K562 (cell line): ENCODE measurements at regions not wholly inside any gene's neighbourhood (a gene's known extent, or its start where the extent isn't known, plus 50 kb on each side); places are given as distances from the start of the nearest gene placed in this dataset.

ENCODE experiments used
- ATAC-seq: fragments of 200-7000 bp; cut with Tn5 transposase; 3 replicates; pipeline ENCODE4 v1.9.1; 2020; ENCODE audit warnings: moderate library complexity
- BruUV-seq: library from RNA; stranded (reverse); fragments of 400-500 nt; replicated peaks from 2 replicates; lab custom pipeline; 2021; lab: Mats Ljungman, UMichigan
- CTCF ChIA-PET: fragments of 300-600 bp; formaldehyde crosslinking; extraction: SDS; loops from one replicate; lab custom pipeline; 2021; ENCODE audit warnings: low intra/inter-chr PET ratio; lab: Yijun Ruan, JAX
- POLR2A ChIA-PET: fragments of 300-600, 350-650 bp; sonication (Branson Sonifier 250); formaldehyde crosslinking; extraction: SDS; loops from one replicate; lab custom pipeline; 2021; ENCODE audit warnings: antibody characterized with exemption, inconsistent platforms; lab: Yijun Ruan, JAX
- DNase-seq, 4 experiments: peaks; one replicate each; pipeline versions ENCODE4 v3.0.0 to v3.0.0-alpha.2; 2011 to 2018; ENCODE audit warnings: low spot score in 3 of 4, mixed read lengths in 3 of 4; ENCODE audit errors: extremely low read depth in 1 of 4
- FAIRE-seq: peaks from 2 replicates; lab custom pipeline; 2011; peaks lifted over from hg19 to GRCh38; lab: Jason Lieb, UNC
- H2AFZ ChIP-seq: 2 replicates; pipeline ENCODE4 v1.6.0; 2011; ENCODE audit warnings: low read depth, low read length, control low read depth, inconsistent platforms
- H3K27ac ChIP-seq: fragments of 200-600 bp; 3 replicates; pipeline ENCODE4 v1.8.0; 2011; ENCODE audit warnings: low read depth, mild to moderate bottlenecking, control low read depth, inconsistent platforms, low read length, moderate library complexity, mixed read lengths; ENCODE audit errors: extremely low read depth
- H3K27me3 ChIP-seq, 2 experiments: fragments of 300-600 bp in 1 of 2; 2 replicates in 1 of 2; 3 replicates in 1 of 2; pipeline versions ENCODE4 v1.6.0 to v1.8.0; 2011; ENCODE audit warnings: inconsistent platforms in 2 of 2, low read length in 2 of 2, mild to moderate bottlenecking in 1 of 2, mixed read lengths in 1 of 2, moderate library complexity in 1 of 2; ENCODE audit not compliant: control insufficient read depth in 2 of 2, insufficient read depth in 2 of 2
- H3K36me3 ChIP-seq: fragments of 300-600 bp; 3 replicates; pipeline ENCODE4 v1.8.0; 2011; ENCODE audit warnings: mild to moderate bottlenecking, low read length, inconsistent platforms; ENCODE audit not compliant: control insufficient read depth, insufficient read depth
- H3K4me1 ChIP-seq, 2 experiments: fragments of 200-600 bp in 1 of 2; replicated peaks in 1 of 2; 2 replicates in 1 of 2; 3 replicates in 1 of 2; pipeline versions ENCODE4 v1.5.1 to v1.8.0; 2011; ENCODE audit warnings: inconsistent platforms in 2 of 2, low read length in 2 of 2, mild to moderate bottlenecking in 1 of 2, mixed read lengths in 1 of 2, moderate library complexity in 1 of 2; ENCODE audit not compliant: control insufficient read depth in 2 of 2, insufficient read depth in 2 of 2
- H3K4me2 ChIP-seq: 2 replicates; pipeline ENCODE4 v1.6.1; 2011; ENCODE audit warnings: low read length, control low read depth, inconsistent platforms, mixed read lengths; ENCODE audit not compliant: insufficient read depth
- H3K4me3 ChIP-seq: fragments of 200-600 bp; sonication (generic), shearing (Covaris generic); 2 replicates; pipeline ENCODE4 v1.5.1; 2016; ENCODE audit warnings: control low read depth, inconsistent platforms
- H3K79me2 ChIP-seq: fragments of 200-600 bp; 3 replicates; pipeline ENCODE4 v1.8.0; 2011; ENCODE audit warnings: low read length, inconsistent platforms; ENCODE audit not compliant: control insufficient read depth, insufficient read depth
- H3K9ac ChIP-seq, 2 experiments: 2 replicates each; pipeline versions ENCODE4 v1.6.0 to v1.6.1; 2011; ENCODE audit warnings: low read depth in 2 of 2, low read length in 2 of 2, control low read depth in 1 of 2, inconsistent platforms in 1 of 2, mild to moderate bottlenecking in 1 of 2, mixed read lengths in 1 of 2; ENCODE audit not compliant: insufficient read depth in 1 of 2
- H3K9me1 ChIP-seq: one replicate; pipeline ENCODE4 v1.6.0; 2011; ENCODE audit warnings: inconsistent platforms, mild to moderate bottlenecking, low read length, moderate library complexity; ENCODE audit not compliant: control insufficient read depth, insufficient read depth
- H3K9me3 ChIP-seq: replicated peaks from 2 replicates; pipeline ENCODE4 v1.5.1; 2011; ENCODE audit warnings: low read depth, low read length, inconsistent platforms; ENCODE audit not compliant: control insufficient read depth, insufficient read depth
- H4K20me1 ChIP-seq: replicated peaks from 2 replicates; pipeline ENCODE4 v1.6.1; 2011; ENCODE audit warnings: low read length, inconsistent platforms, mixed read lengths; ENCODE audit not compliant: control insufficient read depth, insufficient read depth
- CBX3 ChIP-seq, 2 experiments: IDR thresholded peaks; 1 replicate in 1 of 2; 2 replicates in 1 of 2; pipeline ENCODE4 v1.6.1; 2012; ENCODE audit warnings: inconsistent platforms in 2 of 2, low read length in 2 of 2, borderline replicate concordance in 1 of 2, control low read depth in 1 of 2
- CHD1 ChIP-seq: fragments of 200-600 bp; sonication (generic); IDR thresholded peaks from one replicate; pipeline ENCODE4 v1.6.1; 2012; ENCODE audit warnings: mild to moderate bottlenecking, moderate library complexity, low read length, inconsistent platforms
- CTBP1 ChIP-seq: fragments of 450-650 bp; IDR thresholded peaks from 2 replicates; pipeline ENCODE4 v1.6.1; 2016; ENCODE audit warnings: borderline replicate concordance
- ERF ChIP-seq: fragments of 450-650 bp; formaldehyde crosslinking; IDR thresholded peaks from 2 replicates; pipeline ENCODE4 v1.4.0; 2020; ENCODE audit warnings: mild to moderate bottlenecking, mixed read lengths
- HNRNPL ChIP-seq: fragments of 200-400 bp; formaldehyde crosslinking; IDR thresholded peaks from 2 replicates; pipeline ENCODE4 v1.6.1; 2017; ENCODE audit warnings: low read depth, mild to moderate bottlenecking, low read length
- MECOM ChIP-seq: fragments of 250-450 bp; sonication (Bioruptor Pico); IDR thresholded peaks from 2 replicates; pipeline ENCODE4 v1.8.0; 2022; ENCODE audit warnings: inconsistent platforms
- MTF1 ChIP-seq: fragments of 250-450 bp; sonication (Bioruptor Pico); IDR thresholded peaks from 2 replicates; pipeline ENCODE4 v1.9.0; 2021; ENCODE audit warnings: moderate library complexity, mild to moderate bottlenecking, inconsistent platforms, borderline replicate concordance
- PRMT5 ChIP-seq: sonication (generic); formaldehyde crosslinking; IDR thresholded peaks from 2 replicates; pipeline ENCODE4 v1.5.0; 2020; ENCODE audit warnings: missing genetic modification reagents
- RFX5 ChIP-seq: IDR thresholded peaks from 2 replicates; pipeline ENCODE4 v1.6.1; 2011; ENCODE audit warnings: low read depth, mild to moderate bottlenecking, improper control_type of control experiment, low read length
- TCFL5 ChIP-seq: fragments of 250-450 bp; sonication (Bioruptor Pico); conservative IDR thresholded peaks from 2 replicates; pipeline ENCODE4 v1.6.1; 2021; ENCODE audit warnings: mild to moderate bottlenecking, moderate library complexity, matching md5 sums
- WGBS: fragments of 100-300 bp; shearing (Covaris generic); methylation state at CpG from one replicate; pipeline ENCODE4 v1.1.6; 2016; ENCODE audit warnings: low coverage, mixed read lengths; ENCODE audit not compliant: insufficient coverage; ENCODE audit errors: missing lambda C conversion rate; 5-methylcytosine and 5-hydroxymethylcytosine counted together
- in situ Hi-C: fragments of 300-500 bp; cut with MboI; formaldehyde crosslinking; loops from 4 replicates; pipeline ENCODE4 v1.15.0; 2018; ENCODE audit warnings: inconsistent platforms, mixed read lengths
- intact Hi-C: fragments of 100-400 bp; cut with micrococcal nuclease; formaldehyde crosslinking; loops from 2 replicates; pipeline ENCODE4 v1.14.2; 2022
- TF ChIP-seq, protein P1 (sequence below): fragments of 200-400 bp; formaldehyde crosslinking; IDR thresholded peaks from 2 replicates; pipeline ENCODE4 v1.6.1; 2017; ENCODE audit warnings: mild to moderate bottlenecking, low read depth, low read length, moderate library complexity
- TF ChIP-seq, protein P2 (sequence below): fragments of 250-450 bp; sonication (Bioruptor Pico); IDR thresholded peaks from 2 replicates; pipeline ENCODE4 v1.9.0; 2021; ENCODE audit warnings: mild to moderate bottlenecking, inconsistent platforms
- TF ChIP-seq, protein P3 (sequence below), 2 experiments: fragments of 150-350 bp in 1 of 2; IDR thresholded peaks; 2 replicates each; pipeline ENCODE4 v1.6.1; 2012 to 2016; ENCODE audit warnings: low read depth in 2 of 2, low read length in 2 of 2, mild to moderate bottlenecking in 1 of 2, moderate library complexity in 1 of 2

DNA sequence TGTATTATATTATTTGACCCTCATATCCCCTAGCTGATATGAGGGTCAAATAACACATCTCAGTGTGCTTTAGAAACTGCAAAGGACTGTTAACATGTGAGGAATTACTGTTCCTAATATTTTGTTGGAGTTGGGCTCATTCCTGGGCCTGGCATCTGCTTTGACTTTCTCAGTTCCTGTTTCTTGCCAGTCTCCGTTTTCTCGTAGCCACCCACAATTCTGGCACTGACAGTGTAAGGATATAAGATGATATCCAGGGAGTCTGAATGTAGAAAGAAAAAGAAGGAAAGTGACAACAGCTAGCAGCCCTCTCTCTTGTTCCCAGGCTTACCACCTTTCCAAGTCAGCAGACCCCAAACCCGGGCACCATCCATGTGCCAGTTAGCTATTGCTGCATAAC, 54.4 kb upstream of the SCMH1 start (continued):
- TF ChIP-seq PRMT5 (no peak), RFX5 (no peak), MECOM (CRISPR knock-in tag) (no peak)
- TF ChIP-seq, protein P1, sequence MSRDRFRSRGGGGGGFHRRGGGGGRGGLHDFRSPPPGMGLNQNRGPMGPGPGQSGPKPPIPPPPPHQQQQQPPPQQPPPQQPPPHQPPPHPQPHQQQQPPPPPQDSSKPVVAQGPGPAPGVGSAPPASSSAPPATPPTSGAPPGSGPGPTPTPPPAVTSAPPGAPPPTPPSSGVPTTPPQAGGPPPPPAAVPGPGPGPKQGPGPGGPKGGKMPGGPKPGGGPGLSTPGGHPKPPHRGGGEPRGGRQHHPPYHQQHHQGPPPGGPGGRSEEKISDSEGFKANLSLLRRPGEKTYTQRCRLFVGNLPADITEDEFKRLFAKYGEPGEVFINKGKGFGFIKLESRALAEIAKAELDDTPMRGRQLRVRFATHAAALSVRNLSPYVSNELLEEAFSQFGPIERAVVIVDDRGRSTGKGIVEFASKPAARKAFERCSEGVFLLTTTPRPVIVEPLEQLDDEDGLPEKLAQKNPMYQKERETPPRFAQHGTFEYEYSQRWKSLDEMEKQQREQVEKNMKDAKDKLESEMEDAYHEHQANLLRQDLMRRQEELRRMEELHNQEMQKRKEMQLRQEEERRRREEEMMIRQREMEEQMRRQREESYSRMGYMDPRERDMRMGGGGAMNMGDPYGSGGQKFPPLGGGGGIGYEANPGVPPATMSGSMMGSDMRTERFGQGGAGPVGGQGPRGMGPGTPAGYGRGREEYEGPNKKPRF, result no peak

DNA sequence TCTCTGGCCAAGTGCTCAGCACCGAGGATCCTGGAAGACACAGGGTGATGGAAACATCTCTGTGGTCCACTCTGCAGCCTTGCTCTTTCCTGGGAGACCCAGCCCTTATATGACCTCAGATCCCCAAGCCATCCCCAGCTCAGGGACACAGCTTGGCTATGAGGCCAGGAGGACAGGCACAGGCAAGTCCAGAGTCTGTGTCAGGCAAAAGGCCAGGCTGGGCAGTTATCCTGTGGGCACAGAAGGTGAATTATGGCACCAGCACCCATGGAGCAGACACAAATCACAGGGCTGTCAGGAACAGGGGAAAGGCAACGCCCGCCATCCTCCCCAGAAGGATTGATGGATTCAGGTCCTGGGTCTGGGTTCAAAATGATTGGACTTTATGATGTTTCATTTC, 52.1 kb upstream of the SCMH1 start:
- no peak for FAIRE-seq
- Histone ChIP-seq H3K9me1 (no peaks in the 10 kb centered on the region), H3K4me3 (no peak overlapping the region), H3K4me2 (no peak overlapping the region), H3K4me1 (no peaks in the 10 kb centered on the region), H2AFZ (no peak overlapping the region), H3K9ac (no peak overlapping the region), H3K27ac (no peak overlapping the region), H4K20me1 (0 out of 2 replicates have a peak, but pooled peaks cover 5% of the 10 kb centered on the region), H3K9me3 (no peaks in the 10 kb centered on the region), H3K79me2 (no peaks in the 10 kb centered on the region), H3K27me3 (peaks cover 26 to 59% of the 10 kb centered on the region in 2 experiments; a peak in 4 of 5 replicates), H3K36me3 (no peaks in the 10 kb centered on the region)
- ATAC-seq, result no peak
- no TSS peak for BruUV-seq
- ChIA-PET CTCF (no interaction called here), POLR2A (no interaction called here)
- WGBS, result 0% methylated on average over 3 of the region's 3 CpGs
- intact Hi-C loops, result no loop called here
- in situ Hi-C loops, result no loop called here
- DNase-seq, result no peak
- TF ChIP-seq CHD1, result no peak
- TF ChIP-seq CTBP1, result no peak
- no peak for TF ChIP-seq CBX3 (IDR thresholded peaks at IDR 0.05; ENCODE audit: borderline replicate concordance in 1 of 2, low read length in 2 of 2)
- no peak for TF ChIP-seq MTF1
- no peak for TF ChIP-seq ERF
- TF ChIP-seq, protein P2, sequence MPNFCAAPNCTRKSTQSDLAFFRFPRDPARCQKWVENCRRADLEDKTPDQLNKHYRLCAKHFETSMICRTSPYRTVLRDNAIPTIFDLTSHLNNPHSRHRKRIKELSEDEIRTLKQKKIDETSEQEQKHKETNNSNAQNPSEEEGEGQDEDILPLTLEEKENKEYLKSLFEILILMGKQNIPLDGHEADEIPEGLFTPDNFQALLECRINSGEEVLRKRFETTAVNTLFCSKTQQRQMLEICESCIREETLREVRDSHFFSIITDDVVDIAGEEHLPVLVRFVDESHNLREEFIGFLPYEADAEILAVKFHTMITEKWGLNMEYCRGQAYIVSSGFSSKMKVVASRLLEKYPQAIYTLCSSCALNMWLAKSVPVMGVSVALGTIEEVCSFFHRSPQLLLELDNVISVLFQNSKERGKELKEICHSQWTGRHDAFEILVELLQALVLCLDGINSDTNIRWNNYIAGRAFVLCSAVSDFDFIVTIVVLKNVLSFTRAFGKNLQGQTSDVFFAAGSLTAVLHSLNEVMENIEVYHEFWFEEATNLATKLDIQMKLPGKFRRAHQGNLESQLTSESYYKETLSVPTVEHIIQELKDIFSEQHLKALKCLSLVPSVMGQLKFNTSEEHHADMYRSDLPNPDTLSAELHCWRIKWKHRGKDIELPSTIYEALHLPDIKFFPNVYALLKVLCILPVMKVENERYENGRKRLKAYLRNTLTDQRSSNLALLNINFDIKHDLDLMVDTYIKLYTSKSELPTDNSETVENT (CRISPR knock-in tag), result no peak
- no peak for TF ChIP-seq TCFL5 (CRISPR knock-in tag)
- no peak for TF ChIP-seq HNRNPL
- TF ChIP-seq, protein P3, sequence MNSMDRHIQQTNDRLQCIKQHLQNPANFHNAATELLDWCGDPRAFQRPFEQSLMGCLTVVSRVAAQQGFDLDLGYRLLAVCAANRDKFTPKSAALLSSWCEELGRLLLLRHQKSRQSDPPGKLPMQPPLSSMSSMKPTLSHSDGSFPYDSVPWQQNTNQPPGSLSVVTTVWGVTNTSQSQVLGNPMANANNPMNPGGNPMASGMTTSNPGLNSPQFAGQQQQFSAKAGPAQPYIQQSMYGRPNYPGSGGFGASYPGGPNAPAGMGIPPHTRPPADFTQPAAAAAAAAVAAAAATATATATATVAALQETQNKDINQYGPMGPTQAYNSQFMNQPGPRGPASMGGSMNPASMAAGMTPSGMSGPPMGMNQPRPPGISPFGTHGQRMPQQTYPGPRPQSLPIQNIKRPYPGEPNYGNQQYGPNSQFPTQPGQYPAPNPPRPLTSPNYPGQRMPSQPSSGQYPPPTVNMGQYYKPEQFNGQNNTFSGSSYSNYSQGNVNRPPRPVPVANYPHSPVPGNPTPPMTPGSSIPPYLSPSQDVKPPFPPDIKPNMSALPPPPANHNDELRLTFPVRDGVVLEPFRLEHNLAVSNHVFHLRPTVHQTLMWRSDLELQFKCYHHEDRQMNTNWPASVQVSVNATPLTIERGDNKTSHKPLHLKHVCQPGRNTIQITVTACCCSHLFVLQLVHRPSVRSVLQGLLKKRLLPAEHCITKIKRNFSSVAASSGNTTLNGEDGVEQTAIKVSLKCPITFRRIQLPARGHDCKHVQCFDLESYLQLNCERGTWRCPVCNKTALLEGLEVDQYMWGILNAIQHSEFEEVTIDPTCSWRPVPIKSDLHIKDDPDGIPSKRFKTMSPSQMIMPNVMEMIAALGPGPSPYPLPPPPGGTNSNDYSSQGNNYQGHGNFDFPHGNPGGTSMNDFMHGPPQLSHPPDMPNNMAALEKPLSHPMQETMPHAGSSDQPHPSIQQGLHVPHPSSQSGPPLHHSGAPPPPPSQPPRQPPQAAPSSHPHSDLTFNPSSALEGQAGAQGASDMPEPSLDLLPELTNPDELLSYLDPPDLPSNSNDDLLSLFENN (IDR thresholded peaks at IDR 0.05; ENCODE audit: low read depth in 2 of 2, low read length in 2 of 2), result no peak
